ENCODE measurements at regions not wholly inside any gene's neighbourhood (a gene's known extent, or its start where the extent isn't known, plus 50 kb on each side); places are given as distances from the start of the nearest gene placed in this dataset.

DNA sequence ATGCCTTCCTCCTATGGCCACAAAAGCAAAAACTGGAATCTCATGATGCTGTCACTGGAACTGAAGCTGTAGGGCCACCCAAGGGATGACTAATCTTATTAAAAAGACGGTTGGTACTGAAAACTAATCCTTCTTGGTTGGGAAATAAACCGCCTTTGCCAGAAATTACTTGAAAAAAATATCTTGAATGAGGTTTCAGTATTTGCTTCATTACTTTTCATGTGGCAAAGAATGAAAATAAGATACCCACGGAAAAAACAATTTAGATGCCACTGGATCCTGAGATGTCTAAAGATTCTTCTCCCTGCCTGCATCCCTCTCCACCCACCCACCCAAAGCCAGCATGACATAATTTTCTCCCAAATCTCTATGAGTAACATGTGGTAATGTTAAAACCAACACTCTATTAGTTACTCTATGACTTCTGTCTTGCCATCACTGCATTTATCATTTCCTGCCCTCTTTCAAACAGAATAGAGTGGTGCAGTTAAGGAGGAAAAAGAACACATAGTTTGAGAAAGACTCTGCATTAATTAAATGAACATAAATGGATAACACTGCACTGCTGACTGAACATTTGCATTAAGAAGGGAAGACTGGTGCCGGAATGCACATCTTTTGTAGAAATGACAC, 111.8 kb upstream of the DPH6 start:
- no peak for DNase-seq (ENCODE audit: low read depth)

DNA sequence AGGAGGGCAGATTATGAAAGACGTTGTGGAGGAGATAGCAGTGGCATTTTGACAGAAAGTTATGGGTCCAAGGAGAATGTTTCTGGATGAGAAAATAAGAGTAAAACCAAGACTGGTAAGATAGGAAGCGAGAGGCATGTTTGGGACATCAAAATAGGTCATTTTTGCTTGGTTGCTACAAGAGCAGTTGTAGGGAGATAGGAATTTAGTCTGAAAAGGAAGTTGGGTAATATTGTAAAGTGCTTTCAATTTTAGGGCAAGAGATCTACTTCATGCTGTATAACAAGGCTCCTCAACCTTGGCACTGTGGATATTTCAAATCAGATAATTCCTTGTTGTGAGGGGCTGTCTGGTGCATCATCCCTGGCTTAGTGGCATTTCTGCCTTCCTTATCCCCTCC, 118.0 kb upstream of the DPH6 start:
- DNase-seq (ENCODE audit: low read depth) = no peak

DNA sequence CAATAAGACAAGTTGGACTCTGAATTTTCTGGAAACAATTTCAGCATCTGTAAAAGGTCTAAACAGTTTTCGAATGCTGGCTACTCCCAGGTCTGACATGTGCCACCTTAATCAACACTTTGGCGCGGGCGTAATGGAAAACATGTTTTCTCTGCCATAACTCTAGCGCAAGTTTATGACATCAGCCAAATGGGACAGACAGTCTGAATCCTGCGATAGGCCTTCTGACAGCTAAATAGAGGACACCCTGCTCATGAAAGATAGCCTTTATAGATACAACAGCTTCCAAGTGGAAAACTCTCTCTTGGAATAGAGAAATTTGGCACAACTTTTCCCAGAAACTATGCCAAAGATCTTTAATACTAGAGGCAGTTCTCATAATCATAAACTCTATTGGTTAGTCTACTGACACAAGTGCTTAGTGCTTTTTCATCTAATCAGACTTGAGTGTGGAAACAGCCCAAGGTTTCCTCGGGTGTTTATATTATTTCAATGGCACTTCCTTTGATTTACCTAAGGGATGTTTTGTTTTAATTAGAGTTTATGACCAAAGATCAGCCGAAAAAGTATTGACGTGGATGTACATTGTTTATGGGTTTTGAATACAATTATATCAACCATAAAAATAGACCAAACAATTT, 120.1 kb upstream of the DPH6 start:
- no peak for DNase-seq (ENCODE audit: low read depth)

DNA sequence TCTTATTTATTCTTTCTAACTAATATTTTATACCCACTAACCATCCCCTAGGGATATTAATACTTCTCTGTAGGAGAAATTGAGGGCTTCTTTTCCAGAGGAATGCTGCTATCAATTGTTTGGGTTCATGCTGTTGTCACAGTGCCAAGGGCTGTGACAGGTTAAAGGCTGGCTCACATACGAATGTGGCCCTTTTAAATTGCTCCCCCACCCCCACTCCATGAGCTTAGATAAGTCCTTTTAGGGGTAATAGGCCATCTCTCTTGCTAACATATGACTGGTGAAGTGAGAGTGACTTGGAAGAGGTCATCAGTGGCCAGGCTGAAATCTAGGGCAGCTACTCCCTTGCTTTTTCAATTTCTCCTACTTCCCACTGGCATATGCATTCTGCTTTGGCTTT, 121.9 kb upstream of the DPH6 start:
- DNase-seq (ENCODE audit: low read depth) = no peak

DNA sequence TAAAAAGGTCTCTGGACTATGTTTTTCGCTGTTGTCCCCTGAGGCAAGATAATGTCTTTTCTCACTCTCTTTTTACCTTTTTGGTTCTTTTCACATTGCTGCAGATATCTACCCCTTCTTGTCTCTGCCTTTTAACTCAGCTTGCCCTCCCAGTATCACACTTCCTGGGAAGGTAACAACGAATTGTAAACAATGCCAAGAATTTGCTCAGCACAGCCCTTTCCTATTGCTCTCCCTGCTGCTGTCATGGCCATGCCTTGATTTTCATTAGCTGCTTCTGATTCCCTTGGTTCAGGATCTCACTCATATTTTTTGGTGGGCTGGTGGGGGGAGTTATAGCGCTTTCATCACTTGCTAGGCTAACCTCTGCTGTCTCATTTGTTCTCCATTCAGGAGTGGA, 123.1 kb upstream of the DPH6 start:
- no peak for DNase-seq (ENCODE audit: low read depth)

DNA sequence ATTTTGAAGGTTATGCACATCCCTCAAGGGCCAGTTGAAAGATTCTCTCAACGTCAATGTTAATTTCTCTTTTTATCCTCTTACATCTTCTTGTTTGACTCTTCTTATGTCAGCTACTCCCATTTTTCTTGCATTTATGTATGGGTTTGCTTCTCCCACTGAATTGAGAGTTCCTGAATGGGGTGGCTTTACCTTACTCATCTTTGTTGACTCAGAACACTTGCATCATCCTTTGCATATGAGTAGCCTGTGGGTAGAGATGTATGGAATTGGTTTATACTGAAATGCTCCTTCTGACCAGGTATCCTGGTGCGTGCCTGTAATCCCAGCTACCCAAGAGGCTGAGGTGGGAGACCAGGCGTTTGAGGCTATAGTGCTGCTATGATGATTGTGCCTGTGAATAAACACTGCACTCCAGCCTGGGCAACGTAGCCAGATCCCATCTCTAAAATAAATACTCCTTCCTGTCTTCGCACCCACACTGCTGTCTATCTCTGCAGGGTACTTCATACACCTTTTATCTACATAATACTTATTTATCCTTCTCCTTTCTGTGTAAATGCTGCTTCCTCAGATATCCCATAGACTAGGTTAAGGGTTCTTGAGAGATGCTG, 123.6 kb upstream of the DPH6 start:
- DNase-seq (ENCODE audit: low read depth) = no peak

DNA sequence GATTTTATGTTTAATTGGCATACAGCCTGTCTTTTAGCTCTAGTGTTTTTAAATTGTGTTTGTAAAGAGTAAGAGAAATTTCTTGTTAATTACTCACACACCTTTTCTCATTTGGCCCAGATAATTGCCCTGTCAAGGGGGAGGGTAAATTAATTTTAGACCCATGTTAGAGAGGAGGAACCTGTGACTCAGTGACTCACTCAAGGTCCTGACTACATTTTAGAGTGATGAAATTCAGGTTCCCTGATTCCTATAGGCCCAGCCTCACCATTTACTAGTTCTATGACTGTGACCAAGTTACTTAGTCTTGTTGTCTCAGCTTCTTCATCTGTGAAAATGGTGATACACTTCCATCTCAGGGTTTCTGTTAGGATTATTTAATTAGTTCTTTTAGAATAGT, 125.2 kb upstream of the DPH6 start:
- no peak for DNase-seq (ENCODE audit: low read depth)

DNA sequence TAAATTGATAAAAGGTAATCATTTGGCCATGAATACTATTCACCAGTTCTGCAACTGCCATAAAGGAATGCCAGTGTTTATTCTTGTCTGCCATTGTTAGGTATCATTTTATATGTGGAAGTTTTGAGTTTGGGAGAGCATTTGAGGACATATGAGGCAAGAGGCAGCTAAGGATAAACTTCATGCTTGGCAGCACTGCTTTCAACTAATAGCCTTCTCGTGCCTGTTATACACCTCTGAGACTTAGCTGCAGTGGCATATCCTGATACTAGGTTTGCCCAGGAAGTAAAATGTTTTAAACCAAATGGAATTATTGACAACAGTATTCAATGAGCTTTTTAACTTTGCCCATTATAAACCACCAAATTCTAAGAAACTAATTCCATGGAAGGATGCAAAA, 126.0 kb upstream of the DPH6 start:
- DNase-seq (ENCODE audit: low read depth) = no peak

DNA sequence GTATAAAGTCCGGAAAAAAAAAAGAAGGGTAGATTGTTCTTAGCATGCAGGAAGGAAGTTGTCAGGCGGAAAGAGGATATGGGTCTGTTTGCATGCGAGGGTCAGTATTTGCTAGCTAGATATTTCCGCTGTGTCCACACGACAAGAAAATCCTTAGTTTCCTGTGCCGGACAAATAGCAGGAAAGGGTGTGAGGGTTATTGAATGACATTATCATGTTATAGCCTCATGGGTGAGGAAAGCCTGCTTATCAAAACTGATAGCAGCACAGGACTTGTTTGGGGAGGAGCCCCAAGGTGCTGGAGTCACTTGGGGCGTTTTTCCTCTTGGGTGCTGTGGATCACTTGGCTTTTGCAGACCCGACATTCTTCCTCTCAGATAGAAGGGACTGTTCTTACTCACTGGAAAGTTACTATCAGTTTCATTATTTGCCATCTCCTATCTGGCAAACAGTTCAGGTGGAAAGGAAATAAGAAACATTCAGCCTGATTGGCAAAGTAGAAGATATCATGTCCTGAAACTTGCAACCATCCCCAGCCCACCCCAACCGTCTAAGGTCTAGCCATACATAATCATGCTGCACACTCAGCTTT, 127.2 kb upstream of the DPH6 start:
- no peak for DNase-seq (ENCODE audit: low read depth)

DNA sequence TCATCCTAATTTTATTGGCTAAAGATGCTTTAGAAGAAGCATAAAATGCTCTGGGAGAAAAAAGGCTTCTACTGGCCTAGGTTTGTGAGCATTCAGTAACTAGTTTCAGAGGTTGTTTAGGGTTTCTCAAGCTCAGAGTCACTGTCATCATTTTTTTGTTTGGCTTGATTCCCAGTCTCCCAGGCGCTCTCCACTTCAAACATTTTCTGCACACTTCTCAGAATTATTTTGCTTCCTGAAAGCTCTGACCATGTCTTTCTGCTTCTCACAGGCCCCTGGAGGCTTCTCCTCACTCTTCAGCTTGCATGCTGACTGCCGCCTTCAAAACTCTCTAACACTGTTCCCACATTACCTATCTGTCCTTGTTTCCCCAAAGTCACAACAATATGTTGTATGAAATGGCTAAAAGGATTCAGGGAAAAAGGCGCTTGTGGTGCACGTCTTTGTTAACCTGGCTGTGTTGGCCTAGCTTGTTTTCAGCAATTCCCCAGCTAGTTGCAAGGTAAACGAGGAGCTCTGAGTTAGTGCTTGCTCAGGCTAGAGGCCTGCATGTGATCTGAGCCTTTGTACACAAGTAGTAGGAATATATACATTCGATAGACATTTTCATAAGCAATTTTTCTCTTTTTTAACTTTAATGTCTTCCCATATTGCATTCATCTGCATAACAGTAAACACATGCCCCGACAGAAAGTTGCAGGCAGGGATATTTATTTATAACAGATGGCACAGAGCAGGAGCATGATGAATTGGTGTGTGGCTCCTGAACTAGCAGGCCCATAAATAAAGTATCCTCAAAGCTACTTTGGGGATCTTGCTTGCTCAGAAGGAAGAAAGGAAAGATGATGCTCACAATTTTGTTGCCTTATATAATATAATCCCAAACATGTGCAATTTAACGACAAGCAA, 129.2 kb upstream of the DPH6 start:
- DNase-seq (ENCODE audit: low read depth) = no peak

DNA sequence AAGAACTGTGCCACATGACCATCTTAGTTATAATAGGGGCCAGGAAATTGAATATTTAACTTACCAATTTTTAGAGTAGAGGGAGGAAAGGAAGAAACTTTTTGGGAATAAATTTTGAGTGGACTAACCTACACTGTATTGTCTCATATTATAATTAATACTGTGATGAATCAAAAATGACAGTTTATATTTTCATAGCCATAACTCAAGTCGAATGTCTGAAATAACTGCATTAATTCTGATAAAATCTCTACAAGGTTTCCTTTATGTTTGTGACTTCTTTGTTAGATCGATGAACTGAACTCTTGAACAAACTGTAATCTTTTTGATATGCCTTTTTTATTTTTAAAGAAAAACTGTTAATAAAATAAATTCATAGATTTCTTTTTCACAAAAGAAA, 132.8 kb upstream of the DPH6 start:
- DNase-seq (ENCODE audit: low read depth) = no peak

DNA sequence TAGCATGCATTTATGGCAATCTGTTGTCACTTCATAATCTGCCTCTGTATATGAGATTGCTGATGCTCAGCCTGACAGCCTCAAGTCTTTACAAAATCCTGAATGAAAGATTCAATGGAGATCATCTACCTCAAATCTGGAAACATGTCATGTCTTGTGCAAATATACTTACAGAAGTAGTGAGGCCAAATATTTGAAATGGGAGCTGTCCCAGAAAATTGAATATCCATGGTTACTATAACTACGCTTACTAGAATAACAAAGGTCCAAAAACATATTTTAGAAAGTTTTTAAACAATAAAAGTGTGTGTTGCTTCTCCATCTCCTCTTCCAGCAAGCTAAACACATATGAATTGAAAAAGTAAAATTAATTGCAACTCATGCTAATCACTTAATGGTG, 133.2 kb upstream of the DPH6 start:
- DNase-seq (ENCODE audit: low read depth) = no peak

DNA sequence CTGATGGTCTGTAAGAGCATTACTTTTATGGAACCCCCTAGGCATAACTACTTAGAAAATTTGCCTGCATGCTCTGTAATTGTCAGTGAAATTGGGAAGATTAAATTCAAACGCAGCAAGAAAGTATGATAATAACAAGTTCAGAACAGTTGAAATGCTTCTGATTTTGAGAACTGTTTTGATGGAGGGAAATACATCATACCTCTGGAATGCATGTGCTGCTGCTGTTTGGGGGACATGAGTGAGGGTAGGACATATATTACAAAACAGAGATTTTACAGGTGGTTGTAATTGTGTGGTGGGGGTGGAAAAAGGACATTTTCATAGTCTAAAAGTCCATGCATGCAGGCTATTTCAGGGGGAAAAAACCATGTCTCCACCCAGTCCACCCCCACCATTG, 135.0 kb upstream of the DPH6 start:
- DNase-seq (ENCODE audit: low read depth) = no peak

DNA sequence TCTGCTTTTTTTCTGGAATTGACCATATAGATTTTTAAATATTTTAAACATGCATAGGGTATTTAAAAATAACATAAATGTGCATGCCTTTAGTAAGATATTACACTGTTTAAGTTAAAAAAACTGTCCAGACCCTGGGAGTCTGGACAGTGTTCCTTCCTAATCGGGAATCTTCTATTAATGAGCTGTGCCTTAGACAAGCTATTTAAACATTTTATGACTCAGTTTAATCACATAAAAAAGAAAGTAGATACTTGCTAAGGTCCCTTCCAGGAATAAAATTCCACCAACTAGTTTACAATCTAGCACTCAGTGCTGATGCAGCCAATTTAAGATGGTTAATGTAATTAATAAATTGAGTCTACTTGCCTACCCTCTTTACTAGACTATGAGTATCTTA, 140.4 kb upstream of the DPH6 start:
- DNase-seq (ENCODE audit: low read depth) = no peak

DNA sequence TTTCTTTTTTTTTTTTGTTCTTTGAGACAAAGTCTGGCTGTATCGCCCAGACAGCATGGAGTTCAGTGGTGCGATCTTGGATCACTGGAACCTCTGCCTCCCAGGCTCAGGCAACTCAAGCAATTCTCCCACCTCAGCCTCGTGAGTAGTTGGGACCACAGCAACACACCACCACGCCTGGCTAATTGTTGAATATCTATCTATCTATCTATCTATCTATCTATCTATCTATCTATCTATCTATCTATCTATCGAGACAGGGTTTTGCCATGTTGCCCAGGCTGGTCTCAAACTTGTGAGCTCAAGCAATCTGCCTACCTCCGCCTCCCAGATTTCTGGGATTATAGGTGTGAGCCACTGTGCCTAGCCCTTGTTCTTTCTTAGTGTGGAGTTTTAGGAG, 143.3 kb upstream of the DPH6 start:
- DNase-seq (ENCODE audit: low read depth) = no peak

DNA sequence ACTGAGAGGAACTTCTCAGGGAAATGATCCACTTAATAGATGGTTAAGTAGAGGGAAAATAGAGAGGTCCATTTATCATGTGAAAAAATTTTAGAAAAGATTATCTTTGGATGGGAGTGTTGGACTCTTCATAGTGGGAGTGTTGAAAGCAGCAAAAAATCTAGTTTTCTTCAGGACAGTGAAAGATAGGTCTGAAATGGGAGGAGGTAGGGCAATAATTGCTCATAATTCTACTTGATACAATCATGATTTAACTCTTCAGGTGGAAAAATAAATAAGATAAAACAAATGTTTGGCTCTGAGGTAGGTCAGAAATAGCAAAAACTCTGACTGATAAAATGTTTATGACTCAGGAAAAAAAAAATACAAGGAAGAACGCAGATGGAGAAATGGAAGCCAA, 144.1 kb upstream of the DPH6 start:
- DNase-seq (ENCODE audit: low read depth) = no peak

DNA sequence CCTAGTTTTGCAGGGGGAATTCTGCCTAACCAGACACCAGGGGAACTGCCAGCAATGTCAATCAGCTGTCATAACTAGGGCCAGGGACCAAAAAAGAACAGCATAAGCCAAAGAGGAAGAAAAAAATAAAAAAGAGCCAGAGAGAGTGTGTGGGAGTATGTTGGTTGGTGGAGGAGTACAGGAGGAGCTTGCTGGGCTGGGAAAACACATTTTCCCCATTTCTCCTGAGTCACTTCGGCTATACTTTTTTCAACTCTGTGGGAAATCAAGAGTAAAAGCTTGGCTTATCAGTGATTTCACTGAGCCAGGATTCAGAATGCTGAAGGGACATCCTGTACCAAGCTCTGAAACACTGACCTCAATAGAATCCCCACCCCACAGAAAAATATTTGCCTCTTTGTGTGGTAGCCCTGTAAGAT, 144.7 kb upstream of the DPH6 start:
- no peak for DNase-seq (ENCODE audit: low read depth)

DNA sequence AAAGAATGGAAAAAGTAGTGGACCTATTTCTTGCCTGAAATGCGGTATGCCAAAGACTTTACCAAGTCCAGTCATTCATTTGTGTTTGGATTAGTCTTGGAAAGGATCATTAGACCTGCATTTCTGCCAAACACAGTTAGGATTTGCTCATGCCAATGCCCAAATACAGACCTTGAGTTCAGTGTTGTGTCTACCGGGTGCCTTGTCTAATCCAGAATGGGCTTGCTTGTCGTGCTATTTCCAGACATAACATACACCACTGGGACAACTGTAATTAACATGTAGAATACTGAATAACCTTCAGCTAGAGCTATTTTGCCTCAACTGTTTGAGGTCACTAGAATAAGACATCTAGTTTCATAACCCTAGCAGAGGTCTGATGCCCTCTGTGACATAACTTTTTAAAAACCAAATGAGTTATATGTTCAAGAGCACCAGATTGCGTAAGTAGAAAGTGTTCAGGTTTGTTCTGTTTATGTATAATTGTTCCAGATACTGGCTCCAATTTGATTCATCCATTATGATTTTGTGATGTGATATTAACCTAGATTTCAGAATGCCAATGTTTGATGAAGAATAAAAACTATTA, 145.3 kb upstream of the DPH6 start:
- DNase-seq (ENCODE audit: low read depth) = no peak

DNA sequence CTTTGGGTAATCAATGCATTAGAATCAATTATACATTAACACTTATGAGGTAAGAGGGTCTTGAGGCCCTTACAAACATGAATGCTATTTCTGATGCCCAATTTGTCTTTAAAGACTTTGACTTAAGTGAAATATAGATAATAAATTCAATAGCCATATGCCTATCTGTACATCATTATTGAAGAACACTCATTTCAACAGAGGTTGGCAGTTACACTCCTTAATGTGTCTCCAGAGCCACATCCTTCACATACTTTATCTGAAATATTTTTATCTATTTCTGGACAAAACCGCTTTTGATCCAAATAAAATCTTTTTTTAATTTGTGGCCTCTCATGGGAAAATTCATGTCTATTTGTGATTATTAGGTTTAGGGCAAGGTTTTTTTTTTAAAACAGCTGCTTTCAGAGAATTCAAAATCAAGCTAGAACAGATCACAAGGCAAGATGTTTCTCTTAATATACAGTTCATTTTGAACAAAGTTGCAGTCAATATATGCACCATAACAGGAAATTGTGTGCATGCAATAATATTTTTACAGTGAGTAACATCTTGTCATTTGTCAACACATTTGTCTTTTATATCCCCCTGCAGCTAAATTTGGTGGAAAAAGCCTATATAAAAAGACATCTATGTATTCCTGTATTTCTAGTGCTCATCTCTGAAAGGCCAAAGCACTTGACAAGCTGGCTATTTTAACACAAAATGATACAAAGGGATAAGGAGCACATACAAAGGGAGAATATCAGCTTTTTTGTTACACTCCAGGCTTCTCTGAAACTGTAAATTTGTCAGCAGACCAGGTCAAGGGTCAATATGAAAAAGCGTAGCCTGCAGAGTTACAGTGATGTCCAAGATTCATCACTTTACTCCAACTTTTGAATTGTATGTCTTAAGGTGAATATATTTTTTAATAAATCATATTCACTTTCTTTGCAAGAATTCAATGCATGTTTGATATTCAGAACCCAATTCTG, 146.2 kb upstream of the DPH6 start:
- no peak for DNase-seq (ENCODE audit: low read depth)

DNA sequence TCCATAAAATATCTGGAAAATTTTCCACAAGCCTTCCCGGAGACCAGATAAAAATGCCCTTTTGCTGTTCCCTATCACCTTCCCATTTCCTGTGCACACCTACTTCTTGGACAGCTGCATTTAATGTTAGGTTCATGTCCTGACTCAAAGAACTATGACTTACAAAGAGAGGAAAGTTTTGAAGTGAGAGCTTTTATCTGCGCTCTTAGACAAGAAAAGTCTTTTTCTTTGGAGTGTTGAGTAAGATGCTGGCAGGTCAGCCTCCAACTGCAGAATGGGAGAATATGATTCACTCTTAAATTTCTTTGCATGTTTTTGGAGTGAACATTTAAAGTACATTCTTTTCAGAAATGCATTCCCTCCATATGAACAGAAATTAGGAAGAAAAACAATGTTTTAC, 147.3 kb upstream of the DPH6 start:
- DNase-seq (ENCODE audit: low read depth) = no peak

DNA sequence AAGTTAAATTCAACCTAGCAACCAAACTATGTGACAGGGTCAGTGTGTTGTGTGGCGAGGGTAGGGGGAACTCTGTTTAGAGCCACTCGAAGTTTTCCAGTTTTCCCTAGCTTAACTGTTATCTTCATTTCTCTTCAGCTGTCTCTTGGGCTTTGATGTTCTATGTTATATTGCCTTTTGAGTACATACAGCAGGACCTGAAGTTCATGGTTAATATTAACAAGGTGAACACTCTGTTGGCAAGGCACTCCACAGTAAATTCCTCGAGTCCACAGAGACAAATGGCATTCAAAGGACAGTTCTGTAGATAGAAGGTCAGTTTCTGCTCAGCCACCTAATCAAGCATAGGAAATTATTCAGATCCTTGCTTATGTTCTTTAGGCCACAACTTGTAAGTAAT, 147.9 kb upstream of the DPH6 start:
- DNase-seq (ENCODE audit: low read depth) = no peak
